NB4 (cell line): ENCODE measurements at regions not wholly inside any gene's neighbourhood (a gene's known extent, or its start where the extent isn't known, plus 50 kb on each side); places are given as distances from the start of the nearest gene placed in this dataset.
"Not testable (repeated sequence)": the region's sequence is repeated elsewhere in the genome, so short reads cannot be mapped to it uniquely, and the experiment has no call there.

Experiments
- DNase-seq: peaks from one replicate; pipeline ENCODE4 v3.0.0; 2010; ENCODE audit warnings: low read depth
- H3K4me3 ChIP-seq: one replicate; pipeline ENCODE4 v1.5.1; 2011; ENCODE audit warnings: mild to moderate bottlenecking, low read depth, low read length, moderate library complexity
- CTCF ChIP-seq: IDR thresholded peaks from one replicate; pipeline ENCODE4 v1.5.1; 2012; ENCODE audit warnings: low read depth, low read length
- MYC ChIP-seq: IDR thresholded peaks from 2 replicates; pipeline ENCODE4 v1.6.1; 2011; ENCODE audit warnings: low read depth, low read length
- POLR2A ChIP-seq: IDR thresholded peaks from 2 replicates; pipeline ENCODE4 v1.6.1; 2011; ENCODE audit warnings: mild to moderate bottlenecking; ENCODE audit not compliant: insufficient read length; ENCODE audit errors: extremely low read depth
- TF ChIP-seq, protein P1 (sequence below): IDR thresholded peaks from 2 replicates; pipeline ENCODE4 v1.6.1; 2011; ENCODE audit warnings: low read depth, low read length

GRCh38 chr4:137955595-137955994 is 286.6 kb downstream of the SLC7A11 start:
- DNase-seq = no peak
- TF ChIP-seq, protein P1, sequence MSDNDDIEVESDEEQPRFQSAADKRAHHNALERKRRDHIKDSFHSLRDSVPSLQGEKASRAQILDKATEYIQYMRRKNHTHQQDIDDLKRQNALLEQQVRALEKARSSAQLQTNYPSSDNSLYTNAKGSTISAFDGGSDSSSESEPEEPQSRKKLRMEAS = no peak
- TF ChIP-seq POLR2A = no peak
- TF ChIP-seq CTCF = no peak
- no peak for TF ChIP-seq MYC
- H3K4me3 ChIP-seq = no peak overlapping the region

DNA sequence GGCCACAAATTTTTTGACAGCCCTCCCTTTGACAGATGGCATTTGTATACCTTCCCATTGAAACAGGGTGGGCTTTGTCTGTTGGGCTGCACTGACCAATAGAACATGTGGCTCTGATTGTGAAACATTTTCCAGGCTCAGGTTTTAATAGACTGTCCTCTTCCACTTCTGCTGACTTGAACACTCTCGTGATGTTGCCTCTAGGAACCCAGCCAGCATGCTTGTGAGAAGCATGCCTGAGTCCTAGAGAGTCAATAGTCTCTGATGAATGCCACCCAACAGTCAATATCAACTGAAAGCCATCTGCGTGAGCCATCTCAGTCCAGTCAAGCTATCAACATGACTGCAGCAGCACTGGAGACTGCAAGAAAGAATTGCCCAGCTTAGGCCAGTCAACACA is 290.0 kb downstream of the SLC7A11 start:
- DNase-seq = no peak
- no peak for TF ChIP-seq POLR2A
- H3K4me3 ChIP-seq = no peak overlapping the region

GRCh38 chr4:137950286-137950685 is 291.9 kb downstream of the SLC7A11 start:
- TF ChIP-seq MYC (no peak), CTCF (no peak), POLR2A (no peak)
- TF ChIP-seq, protein P1 = no peak
- H3K4me3 ChIP-seq = no peak overlapping the region
- DNase-seq = no peak

GRCh38 chr4:137949746-137950145 is 292.4 kb downstream of the SLC7A11 start:
- TF ChIP-seq, protein P1 = no peak
- no peak for TF ChIP-seq POLR2A
- no peak for TF ChIP-seq CTCF
- TF ChIP-seq MYC = no peak

GRCh38 chr4:137946453-137947174 is 295.5 kb downstream of the SLC7A11 start:
- TF ChIP-seq CTCF = no peak
- TF ChIP-seq, protein P1 = no peak
- TF ChIP-seq POLR2A = no peak
- no peak for TF ChIP-seq MYC
- H3K4me3 ChIP-seq = no peak overlapping the region
- DNase-seq = no peak

More at GRCh38 chr4:137949746-137950145, 292.4 kb downstream of the SLC7A11 start:
- no peak for DNase-seq
- H3K4me3 ChIP-seq = no peak overlapping the region

GRCh38 chr4:137942815-137943214 is 299.3 kb downstream of the SLC7A11 start:
- not testable (repeated sequence) for H3K4me3 ChIP-seq, DNase-seq

DNA sequence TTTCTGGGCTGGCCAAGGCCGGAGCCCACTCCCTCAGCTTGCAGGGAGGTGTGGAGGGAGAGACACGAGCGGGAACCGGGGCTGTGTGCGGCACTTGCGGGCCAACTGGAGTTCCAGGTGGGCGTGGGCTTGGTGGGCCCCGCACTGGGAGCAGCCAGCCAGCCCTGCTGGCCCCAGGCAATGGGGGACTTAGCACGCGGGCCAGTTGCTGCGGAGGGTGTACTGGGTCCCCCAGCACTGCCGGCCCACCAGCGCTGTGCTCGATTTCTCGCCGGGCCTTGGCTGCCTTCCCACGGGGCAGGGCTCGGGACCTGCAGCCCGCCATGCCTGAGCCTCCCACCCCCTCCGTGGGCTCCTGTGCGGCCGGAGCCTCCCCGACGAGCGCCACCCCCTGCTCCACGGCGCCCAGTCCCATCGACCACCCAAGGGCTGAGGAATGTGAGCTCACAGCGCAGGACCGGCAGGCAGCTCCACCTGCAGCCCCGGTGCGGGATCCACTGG is 300.1 kb downstream of the SLC7A11 start:
- H3K4me3 ChIP-seq, DNase-seq: not testable (repeated sequence)

GRCh38 chr4:137934911-137935310 is 307.2 kb downstream of the SLC7A11 start:
- TF ChIP-seq MYC (no peak), CTCF (no peak), POLR2A (no peak)
- TF ChIP-seq, protein P1 = no peak
- no peak overlapping the region for H3K4me3 ChIP-seq
- DNase-seq = no peak
